ENCODE measurements at regions not wholly inside any gene's neighbourhood (a gene's known extent, or its start where the extent isn't known, plus 50 kb on each side); places are given as distances from the start of the nearest gene placed in this dataset.
"Not testable (repeated sequence)": the region's sequence is repeated elsewhere in the genome, so short reads cannot be mapped to it uniquely, and the experiment has no call there.

GRCh38 chr16:17735099-17735498 lies 264.3 kb upstream of the XYLT1 start:
- TF ChIP-seq ZNF138 (CRISPR knock-in tag; conservative IDR thresholded peaks at IDR 0.05); ESRRA (CRISPR knock-in tag; IDR thresholded peaks at IDR 0.05; ENCODE audit: borderline replicate concordance); E2F5 (CRISPR knock-in tag; IDR thresholded peaks at IDR 0.05); PREB (CRISPR knock-in tag; IDR thresholded peaks at IDR 0.05; ENCODE audit: borderline replicate concordance); E2F1 (CRISPR knock-in tag; IDR thresholded peaks at IDR 0.05); ZNF425 (CRISPR knock-in tag; conservative IDR thresholded peaks at IDR 0.05); CTCF (IDR thresholded peaks at IDR 0.05); ZNF512 (CRISPR knock-in tag; IDR thresholded peaks at IDR 0.05; ENCODE audit: borderline replicate concordance); NFYB (CRISPR knock-in tag; conservative IDR thresholded peaks at IDR 0.05; ENCODE audit: low read depth); ATF2 (CRISPR knock-in tag; IDR thresholded peaks at IDR 0.05; ENCODE audit: borderline replicate concordance, low read depth); SP1 (CRISPR knock-in tag; conservative IDR thresholded peaks at IDR 0.05); HMGXB4 (CRISPR knock-in tag; IDR thresholded peaks at IDR 0.05): not testable (repeated sequence)

Data from WTC11 (cell line).